GM23248 (cell line): ENCODE measurements at regions not wholly inside any gene's neighbourhood (a gene's known extent, or its start where the extent isn't known, plus 50 kb on each side); places are given as distances from the start of the nearest gene placed in this dataset.

Experiments
- DNase-seq: peaks from one replicate; pipeline ENCODE4 v3.0.0-alpha.2; 2015
- H2AFZ ChIP-seq: fragments of 200-600 bp; sonication (generic); 2 replicates; pipeline ENCODE4 v1.6.1; 2016; ENCODE audit warnings: antibody characterized with exemption
- H3F3A ChIP-seq: fragments of 200-600 bp; sonication (generic); 2 replicates; pipeline ENCODE4 v1.6.1; 2016; ENCODE audit warnings: mild to moderate bottlenecking, antibody characterized with exemption, mixed run types; ENCODE audit not compliant: insufficient read depth
- H3K27ac ChIP-seq: fragments of 200-600 bp; sonication (generic); 2 replicates; pipeline ENCODE4 v1.5.1; 2016; ENCODE audit warnings: mild to moderate bottlenecking
- H3K27me3 ChIP-seq: fragments of 200-600 bp; sonication (generic); replicated peaks from 2 replicates; pipeline ENCODE4 v1.6.1; 2016; ENCODE audit warnings: mild to moderate bottlenecking; ENCODE audit not compliant: insufficient read depth
- H3K36me3 ChIP-seq: fragments of 200-600 bp; sonication (generic); 2 replicates; pipeline ENCODE4 v1.6.1; 2016; ENCODE audit warnings: low read depth, mild to moderate bottlenecking
- H3K4me1 ChIP-seq: fragments of 200-600 bp; sonication (generic); 2 replicates; pipeline ENCODE4 v1.6.1; 2016; ENCODE audit warnings: mild to moderate bottlenecking; ENCODE audit not compliant: insufficient read depth
- H3K4me2 ChIP-seq: fragments of 200-600 bp; sonication (generic); one replicate; pipeline ENCODE4 v1.6.1; 2016; ENCODE audit warnings: mild to moderate bottlenecking; ENCODE audit not compliant: unreplicated experiment
- H3K4me3 ChIP-seq: fragments of 200-600 bp; sonication (generic); 2 replicates; pipeline ENCODE4 v1.5.1; 2016; ENCODE audit warnings: mild to moderate bottlenecking
- H3K79me2 ChIP-seq: fragments of 200-600 bp; sonication (generic); 2 replicates; pipeline ENCODE4 v1.6.1; 2016; ENCODE audit warnings: mild to moderate bottlenecking; ENCODE audit not compliant: insufficient read depth
- H3K9ac ChIP-seq: fragments of 200-600 bp; sonication (generic); 2 replicates; pipeline ENCODE4 v1.6.1; 2016; ENCODE audit warnings: mild to moderate bottlenecking
- H3K9me2 ChIP-seq: fragments of 200-600 bp; sonication (generic); 2 replicates; pipeline ENCODE4 v1.6.1; 2016; ENCODE audit warnings: mixed run types, mild to moderate bottlenecking, moderate library complexity; ENCODE audit not compliant: insufficient read depth
- H3K9me3 ChIP-seq: fragments of 200-600 bp; sonication (generic); one replicate; pipeline ENCODE4 v1.6.1; 2017; ENCODE audit warnings: low read depth
- H4K20me1 ChIP-seq: fragments of 200-600 bp; sonication (generic); 2 replicates; pipeline ENCODE4 v1.6.0; 2016; ENCODE audit not compliant: insufficient read depth
- EZH2 ChIP-seq: fragments of 200-600 bp; sonication (generic); IDR thresholded peaks from 2 replicates; pipeline ENCODE4 v1.6.1; 2018; ENCODE audit warnings: antibody characterized with exemption, mild to moderate bottlenecking; ENCODE audit not compliant: insufficient read depth, poor library complexity, severe bottlenecking
- EZH2phosphoT487 ChIP-seq: fragments of 200-600 bp; sonication (generic); IDR thresholded peaks from 2 replicates; pipeline ENCODE4 v1.6.1; 2018; ENCODE audit warnings: antibody characterized with exemption, moderate library complexity, mild to moderate bottlenecking, low read depth; ENCODE audit not compliant: insufficient read depth
- WGBS, 2 experiments: methylation state at CpG; one replicate each; pipeline ENCODE4 v1.1.6; 2015 to 2017; ENCODE audit warnings: low lambda C conversion rate in 2 of 2, low coverage in 1 of 2; ENCODE audit errors: missing lambda C conversion rate in 2 of 2; 5-methylcytosine and 5-hydroxymethylcytosine counted together
- in situ Hi-C: fragments of 300-500 bp; cut with MboI; formaldehyde crosslinking; loops from 2 replicates; pipeline ENCODE4 v1.15.0; 2020

DNA sequence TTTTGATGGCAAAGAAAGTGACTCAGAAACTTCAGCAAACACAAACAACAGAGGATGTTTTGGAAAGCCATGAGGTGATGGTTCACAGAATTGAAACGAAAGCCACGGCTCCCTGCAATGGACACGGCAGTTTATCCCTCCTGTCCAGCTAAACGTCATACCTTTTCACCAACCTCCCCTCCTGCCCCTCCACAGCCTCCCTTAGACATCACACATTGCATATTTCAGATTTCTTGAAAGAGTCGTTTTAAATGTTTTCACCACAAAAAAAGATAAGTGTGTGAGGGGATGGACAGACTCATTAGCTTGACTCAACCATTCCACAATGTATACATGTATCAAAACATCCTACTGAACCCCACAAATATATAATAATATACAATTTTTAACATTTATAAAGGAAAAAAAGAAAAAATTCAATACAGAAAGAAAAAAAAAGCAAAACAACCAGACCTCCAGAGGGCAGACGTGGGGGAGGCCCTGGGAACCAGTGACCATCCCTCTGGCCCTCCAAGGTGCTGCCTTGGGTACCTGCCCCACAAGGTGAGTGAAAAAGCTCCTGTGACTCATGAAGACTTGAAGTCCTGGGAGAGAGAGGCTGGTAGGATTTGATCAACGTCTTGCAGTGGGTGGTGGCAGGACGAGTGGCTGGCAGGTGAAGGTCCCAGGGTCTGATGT lies 117.2 kb upstream of the THBS2 start:
- Histone ChIP-seq H3K4me2 (no peak overlapping the region), H3F3A (no peaks in the 10 kb centered on the region), H3K36me3 (no peaks in the 10 kb centered on the region), H3K27me3 (no peaks in the 10 kb centered on the region), H2AFZ (no peak overlapping the region), H3K79me2 (no peaks in the 10 kb centered on the region), H3K9ac (no peak overlapping the region), H3K9me2 (no peaks in the 10 kb centered on the region), H4K20me1 (no peaks in the 10 kb centered on the region), H3K9me3 (no peaks in the 10 kb centered on the region), H3K4me3 (no peak overlapping the region), H3K27ac (no peak overlapping the region), H3K4me1 (peaks cover 3% of the 10 kb centered on the region; the same call in 1 of the 2 replicates)
- in situ Hi-C loops = no loop called here
- DNase-seq = no peak
- TF ChIP-seq EZH2phosphoT487 (no peak), EZH2 (no peak)
- 81 to 84% methylated on average over 8 of the region's 8 CpGs for WGBS, 2 experiments

GRCh38 chr6:169370054-169370453 lies 116.4 kb upstream of the THBS2 start:
- Histone ChIP-seq H3K27me3 (no peaks in the 10 kb centered on the region), H3K36me3 (no peaks in the 10 kb centered on the region), H3K79me2 (no peaks in the 10 kb centered on the region), H3K4me1 (peaks cover 3% of the 10 kb centered on the region; the same call in 1 of the 2 replicates), H3K9me2 (no peaks in the 10 kb centered on the region), H3K9me3 (no peaks in the 10 kb centered on the region), H3K9ac (no peak overlapping the region), H4K20me1 (no peaks in the 10 kb centered on the region), H2AFZ (no peak overlapping the region), H3F3A (no peaks in the 10 kb centered on the region), H3K27ac (no peak overlapping the region), H3K4me2 (no peak overlapping the region), H3K4me3 (no peak overlapping the region)
- TF ChIP-seq EZH2 (no peak), EZH2phosphoT487 (no peak)
- in situ Hi-C loops = no loop called here
- 79 to 84% methylated on average over 10 of the region's 10 CpGs for WGBS, 2 experiments
- no peak for DNase-seq

- H3K4me3 ChIP-seq = no peak overlapping the region
- in situ Hi-C loops = no loop called here
- DNase-seq = no peak
- no peaks in the 10 kb centered on the region for H3K27me3 ChIP-seq
- 94 to 95% methylated on average over 11 of the region's 11 CpGs for WGBS, 2 experiments
- H3K36me3 ChIP-seq = no peaks in the 10 kb centered on the region
- H4K20me1 ChIP-seq = no peaks in the 10 kb centered on the region
- H3K9me2 ChIP-seq = no peaks in the 10 kb centered on the region
- no peak overlapping the region for H3K4me2 ChIP-seq
- H3K4me1 ChIP-seq = peaks cover 14% of the 10 kb centered on the region
- no peaks in the 10 kb centered on the region for H3K9me3 ChIP-seq
- peaks cover 13% of the 10 kb centered on the region for H3F3A ChIP-seq
- H3K27ac ChIP-seq = no peak overlapping the region
- no peaks in the 10 kb centered on the region for H3K79me2 ChIP-seq
- H2AFZ ChIP-seq = no peak overlapping the region
- H3K9ac ChIP-seq = no peak overlapping the region
- TF ChIP-seq EZH2 (no peak), EZH2phosphoT487 (no peak)
These were observed 114.6 kb upstream of the THBS2 start for GRCh38 chr6:169368200-169368599.

DNA sequence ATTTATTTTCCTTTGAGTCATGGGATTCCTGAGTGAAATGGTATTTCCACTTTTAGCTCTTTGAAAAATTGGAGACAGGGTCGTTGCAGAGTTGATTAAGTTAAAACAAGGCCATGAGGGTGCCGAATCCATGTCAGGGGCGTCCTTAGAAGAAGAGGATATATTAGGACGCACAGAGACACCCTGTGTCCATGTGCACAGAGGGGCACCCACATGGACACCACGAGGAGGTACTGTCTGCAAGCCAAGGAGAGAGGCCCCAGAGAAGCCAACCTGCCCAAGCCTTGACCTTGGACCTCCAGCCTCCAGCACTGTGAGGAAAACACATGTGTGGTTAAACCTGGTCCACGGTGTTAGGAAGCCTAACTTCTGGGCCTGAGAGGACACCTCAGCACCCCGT lies 113.9 kb upstream of the THBS2 start:
- Histone ChIP-seq H3K4me3 (no peak overlapping the region), H2AFZ (no peak overlapping the region), H3K9me3 (no peaks in the 10 kb centered on the region), H3K36me3 (no peaks in the 10 kb centered on the region), H4K20me1 (no peaks in the 10 kb centered on the region), H3K27me3 (no peaks in the 10 kb centered on the region), H3K4me1 (peaks cover 21% of the 10 kb centered on the region), H3K79me2 (no peaks in the 10 kb centered on the region), H3K27ac (no peak overlapping the region), H3K9me2 (no peaks in the 10 kb centered on the region), H3F3A (peaks cover 19% of the 10 kb centered on the region), H3K9ac (no peak overlapping the region), H3K4me2 (no peak overlapping the region)
- WGBS, 2 experiments = 84 to 85% methylated on average over 7 of the region's 7 CpGs
- no peak for TF ChIP-seq EZH2
- no peak for TF ChIP-seq EZH2phosphoT487
- in situ Hi-C loops = no loop called here
- no peak for DNase-seq
